Omental fat pad (tissue), 3 donors: ENCODE measurements at regions not wholly inside any gene's neighbourhood (a gene's known extent, or its start where the extent isn't known, plus 50 kb on each side); places are given as distances from the start of the nearest gene placed in this dataset.

Experiments used
- ATAC-seq: fragments of 150-250 bp; one replicate; pipeline ENCODE4 v1.9.1; 2016; ENCODE audit warnings: mild to moderate bottlenecking, moderate library complexity; ENCODE audit not compliant: low FRiP score
- DNase-seq: peaks from one replicate; pipeline ENCODE4 v3.0.0-alpha.2; 2019; ENCODE audit warnings: low spot score
- TF ChIP-seq, protein P1 (sequence below), 3 donors: fragments of 450-650 bp; IDR thresholded peaks; one replicate each; pipeline ENCODE4 v1.5.1; 2016 to 2017; ENCODE audit warnings: antibody characterized with exemption in 3 of 3, mild to moderate bottlenecking in 3 of 3, moderate library complexity in 2 of 3

GRCh38 chr11:32331098-32331497, 104.2 kb downstream of the WT1 start:
- ATAC-seq (no peak), DNase-seq (no peak)
- TF ChIP-seq, protein P1, sequence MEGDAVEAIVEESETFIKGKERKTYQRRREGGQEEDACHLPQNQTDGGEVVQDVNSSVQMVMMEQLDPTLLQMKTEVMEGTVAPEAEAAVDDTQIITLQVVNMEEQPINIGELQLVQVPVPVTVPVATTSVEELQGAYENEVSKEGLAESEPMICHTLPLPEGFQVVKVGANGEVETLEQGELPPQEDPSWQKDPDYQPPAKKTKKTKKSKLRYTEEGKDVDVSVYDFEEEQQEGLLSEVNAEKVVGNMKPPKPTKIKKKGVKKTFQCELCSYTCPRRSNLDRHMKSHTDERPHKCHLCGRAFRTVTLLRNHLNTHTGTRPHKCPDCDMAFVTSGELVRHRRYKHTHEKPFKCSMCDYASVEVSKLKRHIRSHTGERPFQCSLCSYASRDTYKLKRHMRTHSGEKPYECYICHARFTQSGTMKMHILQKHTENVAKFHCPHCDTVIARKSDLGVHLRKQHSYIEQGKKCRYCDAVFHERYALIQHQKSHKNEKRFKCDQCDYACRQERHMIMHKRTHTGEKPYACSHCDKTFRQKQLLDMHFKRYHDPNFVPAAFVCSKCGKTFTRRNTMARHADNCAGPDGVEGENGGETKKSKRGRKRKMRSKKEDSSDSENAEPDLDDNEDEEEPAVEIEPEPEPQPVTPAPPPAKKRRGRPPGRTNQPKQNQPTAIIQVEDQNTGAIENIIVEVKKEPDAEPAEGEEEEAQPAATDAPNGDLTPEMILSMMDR (IDR thresholded peaks at IDR 0.05), result no peak

GRCh38 chr11:32331792-32332191, 103.5 kb downstream of the WT1 start:
- TF ChIP-seq, protein P1 (IDR thresholded peaks at IDR 0.05), result no peak
- ATAC-seq (no peak), DNase-seq (no peak)

GRCh38 chr11:32332990-32333319, 102.4 kb downstream of the WT1 start:
- TF ChIP-seq, protein P1 (IDR thresholded peaks at IDR 0.05), result no peak
- ATAC-seq (no peak), DNase-seq (no peak)

DNA sequence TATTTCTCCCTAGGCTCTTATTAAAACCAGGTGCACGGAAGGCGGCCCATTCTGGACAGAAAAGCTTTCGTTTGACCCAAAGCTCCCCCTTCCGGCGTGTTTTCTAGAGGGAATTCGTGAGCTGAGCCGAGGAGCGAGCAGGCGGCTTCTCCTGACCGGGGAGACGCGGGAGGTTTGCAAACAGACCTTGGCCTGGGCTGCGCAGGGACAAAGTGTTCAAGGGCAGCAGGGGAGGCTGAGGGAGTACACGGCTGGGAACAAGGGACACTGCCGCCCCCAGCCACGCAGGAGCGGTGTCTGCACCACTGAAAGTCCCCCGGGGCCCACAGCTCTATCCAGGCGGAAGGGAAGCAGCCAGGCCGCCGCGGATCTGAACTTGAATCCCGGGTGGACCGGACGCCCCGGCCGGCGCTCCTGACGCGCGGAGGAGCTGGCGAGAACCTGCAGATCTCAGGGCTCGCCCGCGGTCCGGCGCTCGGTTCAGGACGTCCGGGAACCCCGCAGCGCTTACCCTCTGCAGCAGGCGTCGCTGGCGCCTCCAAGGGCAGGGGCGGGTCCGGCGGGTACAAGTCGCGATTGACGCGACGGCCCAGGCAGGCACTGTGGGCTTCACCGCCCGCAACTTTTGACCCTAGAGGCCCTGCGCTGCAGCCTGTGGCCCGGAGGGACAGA, 101.9 kb downstream of the WT1 start:
- peak; percentile 50 for DNase-seq

GRCh38 chr11:32334822-32335221, 100.5 kb downstream of the WT1 start:
- ATAC-seq, result no peak
- TF ChIP-seq, protein P1 (IDR thresholded peaks at IDR 0.05), result no peak
- DNase-seq, result no peak

More for the DNA sequence above, 101.9 kb downstream of the WT1 start:
- peak; percentile 20 for ATAC-seq
- TF ChIP-seq, protein P1 (IDR thresholded peaks at IDR 0.05), result no peak
